ENCODE measurements at regions not wholly inside any gene's neighbourhood (a gene's known extent, or its start where the extent isn't known, plus 50 kb on each side); places are given as distances from the start of the nearest gene placed in this dataset.

DNA sequence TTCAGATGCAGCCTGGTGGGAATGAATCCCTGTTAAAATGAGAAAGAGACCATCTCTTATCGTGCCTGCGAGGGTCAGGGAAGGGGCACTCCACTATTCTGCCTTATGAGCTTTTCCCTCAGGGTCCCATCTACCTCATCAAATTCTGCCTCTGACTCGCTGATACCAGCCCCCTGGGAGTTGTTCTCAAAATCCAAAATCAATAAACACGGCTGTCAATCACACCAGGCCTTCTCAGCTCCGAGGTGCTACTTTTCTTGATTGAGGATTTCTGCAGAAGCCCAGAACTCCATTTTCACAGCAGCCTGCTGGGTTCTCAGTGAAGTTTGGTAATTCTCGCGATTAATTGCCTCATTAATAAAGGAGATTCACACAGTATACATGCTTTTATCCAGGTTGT lies 312.6 kb downstream of the STIM2 start:
- TF ChIP-seq, protein P1, sequence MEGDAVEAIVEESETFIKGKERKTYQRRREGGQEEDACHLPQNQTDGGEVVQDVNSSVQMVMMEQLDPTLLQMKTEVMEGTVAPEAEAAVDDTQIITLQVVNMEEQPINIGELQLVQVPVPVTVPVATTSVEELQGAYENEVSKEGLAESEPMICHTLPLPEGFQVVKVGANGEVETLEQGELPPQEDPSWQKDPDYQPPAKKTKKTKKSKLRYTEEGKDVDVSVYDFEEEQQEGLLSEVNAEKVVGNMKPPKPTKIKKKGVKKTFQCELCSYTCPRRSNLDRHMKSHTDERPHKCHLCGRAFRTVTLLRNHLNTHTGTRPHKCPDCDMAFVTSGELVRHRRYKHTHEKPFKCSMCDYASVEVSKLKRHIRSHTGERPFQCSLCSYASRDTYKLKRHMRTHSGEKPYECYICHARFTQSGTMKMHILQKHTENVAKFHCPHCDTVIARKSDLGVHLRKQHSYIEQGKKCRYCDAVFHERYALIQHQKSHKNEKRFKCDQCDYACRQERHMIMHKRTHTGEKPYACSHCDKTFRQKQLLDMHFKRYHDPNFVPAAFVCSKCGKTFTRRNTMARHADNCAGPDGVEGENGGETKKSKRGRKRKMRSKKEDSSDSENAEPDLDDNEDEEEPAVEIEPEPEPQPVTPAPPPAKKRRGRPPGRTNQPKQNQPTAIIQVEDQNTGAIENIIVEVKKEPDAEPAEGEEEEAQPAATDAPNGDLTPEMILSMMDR (IDR thresholded peaks at IDR 0.05; ENCODE audit: low read depth, low read length), result no peak
- H3K4me3 ChIP-seq (replicated peaks in 1 of 2; ENCODE audit: low read depth in 2 of 2, low read length in 2 of 2), result no peak overlapping the region
- DNase-seq (ENCODE audit: low read depth in 2 of 2), result no peak

DNA sequence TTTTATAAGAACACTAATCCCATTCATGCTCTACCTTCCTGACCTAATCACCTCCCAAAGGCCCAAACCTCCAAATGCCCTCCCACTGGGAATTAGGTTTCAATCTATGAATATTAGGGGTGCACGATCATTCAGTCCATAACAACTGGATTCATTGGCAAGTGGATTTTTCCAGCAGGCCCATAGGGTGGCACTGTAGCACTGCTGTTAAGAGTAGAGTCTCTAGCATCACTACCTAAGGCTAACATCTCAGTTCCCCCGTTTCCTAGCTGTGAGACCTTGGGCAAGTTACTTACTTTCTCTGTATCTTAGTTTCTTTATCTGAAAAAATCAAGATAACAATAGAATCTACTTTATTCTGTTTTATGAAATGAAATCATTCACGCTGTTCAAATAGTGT lies 315.8 kb downstream of the STIM2 start:
- H3K4me3 ChIP-seq (replicated peaks in 1 of 2; ENCODE audit: low read depth in 2 of 2, low read length in 2 of 2), result no peak overlapping the region
- TF ChIP-seq, protein P1 (IDR thresholded peaks at IDR 0.05; ENCODE audit: low read depth, low read length), result no peak
- DNase-seq (ENCODE audit: low read depth in 2 of 2), result peak; percentile 2

DNA sequence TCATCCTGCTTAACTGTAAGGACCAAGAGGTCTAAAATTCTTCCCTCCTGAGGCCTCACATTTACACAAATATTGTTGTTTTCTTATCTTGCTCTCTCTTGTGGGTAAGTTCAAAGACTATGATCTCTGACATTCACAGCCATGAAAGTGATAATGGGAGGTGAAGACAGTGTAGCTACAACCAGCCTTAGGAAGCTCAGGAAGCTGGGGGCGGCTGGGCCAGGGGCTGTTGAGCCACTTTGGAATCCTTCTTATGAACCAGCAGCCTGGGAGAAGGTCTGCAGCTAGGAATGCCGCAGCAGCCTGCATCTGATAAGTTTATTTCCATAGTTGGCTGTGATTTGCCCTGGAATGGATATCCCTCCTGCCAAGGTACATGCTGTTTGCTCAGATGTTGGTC lies 316.2 kb downstream of the STIM2 start:
- TF ChIP-seq, protein P1 (IDR thresholded peaks at IDR 0.05; ENCODE audit: low read depth, low read length), result no peak
- H3K4me3 ChIP-seq (replicated peaks in 1 of 2; ENCODE audit: low read depth in 2 of 2, low read length in 2 of 2), result no peak overlapping the region
- DNase-seq (ENCODE audit: low read depth in 2 of 2), result no peak

DNA sequence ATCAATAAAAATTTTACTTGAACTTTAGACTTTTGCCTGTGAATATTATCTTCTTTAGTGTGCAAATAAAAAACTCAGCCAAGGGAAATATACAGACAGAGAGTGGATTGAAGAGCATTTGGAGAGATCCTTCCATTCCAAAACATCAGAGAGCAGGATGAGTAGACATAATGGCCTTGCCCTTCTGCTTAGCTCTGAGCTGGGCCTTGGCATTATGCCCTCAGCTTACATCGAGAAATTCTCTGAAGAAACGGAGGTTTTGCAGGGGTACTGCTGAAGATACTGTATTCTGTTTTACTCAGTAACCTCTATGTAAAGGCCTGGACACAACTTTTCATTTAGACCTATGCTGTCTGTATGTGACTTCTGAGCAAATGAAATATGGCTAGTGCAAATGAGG lies 317.4 kb downstream of the STIM2 start:
- no peak overlapping the region for H3K4me3 ChIP-seq (replicated peaks in 1 of 2; ENCODE audit: low read depth in 2 of 2, low read length in 2 of 2)
- DNase-seq (ENCODE audit: low read depth in 2 of 2), result no peak
- TF ChIP-seq, protein P1 (IDR thresholded peaks at IDR 0.05; ENCODE audit: low read depth, low read length), result no peak

DNA sequence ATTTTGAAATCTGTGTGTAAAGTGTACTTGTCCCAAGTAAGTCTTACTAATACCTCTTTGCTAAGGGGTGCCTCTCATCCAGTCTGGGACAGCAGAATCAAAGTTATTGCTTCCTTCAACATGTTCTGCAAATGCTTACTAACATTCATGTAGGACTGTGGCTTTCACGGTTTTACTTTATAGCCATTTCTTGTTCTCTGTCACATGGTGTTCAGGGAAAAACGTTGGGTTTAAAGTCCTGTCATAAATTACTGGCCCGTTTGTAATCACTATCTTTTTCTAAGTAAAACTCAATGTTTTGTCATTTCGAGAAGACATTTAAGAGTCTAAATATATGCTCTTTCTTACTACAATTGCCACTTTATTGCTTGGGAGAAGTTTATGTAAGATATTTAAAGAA lies 321.1 kb downstream of the STIM2 start:
- no peak for DNase-seq (ENCODE audit: low read depth in 2 of 2)
- no peak overlapping the region for H3K4me3 ChIP-seq (replicated peaks in 1 of 2; ENCODE audit: low read depth in 2 of 2, low read length in 2 of 2)
- TF ChIP-seq, protein P1 (IDR thresholded peaks at IDR 0.05; ENCODE audit: low read depth, low read length), result no peak

DNA sequence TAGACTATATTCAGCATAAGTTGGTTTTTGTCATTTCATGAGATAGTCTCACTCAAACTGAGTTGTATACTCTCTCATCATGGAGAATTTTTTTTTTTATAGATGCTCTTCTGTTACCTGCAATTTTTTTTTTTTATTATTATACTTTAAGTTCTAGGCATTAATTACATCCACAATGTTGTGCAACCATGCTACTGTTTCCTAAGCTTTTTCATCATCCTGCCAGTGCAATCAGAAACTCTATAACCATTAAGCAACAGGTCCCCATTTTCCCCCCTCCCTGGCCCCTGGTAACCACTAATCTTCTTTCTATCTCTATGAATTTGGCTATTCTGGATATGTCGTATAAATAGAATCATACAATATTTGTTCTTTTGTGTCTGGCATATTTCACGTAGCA lies 321.6 kb downstream of the STIM2 start:
- TF ChIP-seq, protein P1 (IDR thresholded peaks at IDR 0.05; ENCODE audit: low read depth, low read length), result no peak
- no peak for DNase-seq (ENCODE audit: low read depth in 2 of 2)
- H3K4me3 ChIP-seq (replicated peaks in 1 of 2; ENCODE audit: low read depth in 2 of 2, low read length in 2 of 2), result no peak overlapping the region

DNA sequence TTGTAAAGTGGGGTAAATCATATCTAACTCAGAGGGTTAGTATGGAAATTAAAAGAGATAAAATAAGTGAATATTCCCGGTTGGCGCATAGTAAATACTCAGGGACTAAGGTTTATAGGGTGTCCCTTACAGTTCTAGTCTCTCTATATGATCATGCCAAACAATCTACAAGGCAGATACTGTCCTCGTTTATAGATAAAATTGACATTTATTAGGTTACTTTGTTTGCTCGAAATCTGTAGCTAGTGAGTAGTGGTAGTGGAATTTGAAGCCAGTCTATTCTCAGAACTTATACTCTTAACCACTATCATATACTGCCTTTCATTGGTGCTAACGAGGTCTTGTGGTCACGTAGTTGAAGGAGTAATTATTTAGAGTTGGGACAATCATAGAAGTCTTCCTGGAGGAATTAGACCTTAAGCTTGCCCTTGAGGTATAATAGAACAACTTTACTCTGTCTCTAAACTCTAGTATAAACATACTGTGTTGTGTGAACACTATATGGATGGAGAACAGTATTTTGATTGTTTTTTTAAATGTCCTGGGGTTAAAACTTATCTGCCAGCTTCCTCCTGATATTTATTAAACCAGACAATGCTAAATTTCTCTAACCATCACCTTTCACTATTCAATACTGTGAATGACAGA lies 324.0 kb downstream of the STIM2 start:
- no peak for DNase-seq (ENCODE audit: low read depth in 2 of 2)
- no peak overlapping the region for H3K4me3 ChIP-seq (replicated peaks in 1 of 2; ENCODE audit: low read depth in 2 of 2, low read length in 2 of 2)
- TF ChIP-seq, protein P1 (IDR thresholded peaks at IDR 0.05; ENCODE audit: low read depth, low read length), result no peak

All from cardiac fibroblast (primary cell).